ENCODE measurements at regions not wholly inside any gene's neighbourhood (a gene's known extent, or its start where the extent isn't known, plus 50 kb on each side); places are given as distances from the start of the nearest gene placed in this dataset.

DNA sequence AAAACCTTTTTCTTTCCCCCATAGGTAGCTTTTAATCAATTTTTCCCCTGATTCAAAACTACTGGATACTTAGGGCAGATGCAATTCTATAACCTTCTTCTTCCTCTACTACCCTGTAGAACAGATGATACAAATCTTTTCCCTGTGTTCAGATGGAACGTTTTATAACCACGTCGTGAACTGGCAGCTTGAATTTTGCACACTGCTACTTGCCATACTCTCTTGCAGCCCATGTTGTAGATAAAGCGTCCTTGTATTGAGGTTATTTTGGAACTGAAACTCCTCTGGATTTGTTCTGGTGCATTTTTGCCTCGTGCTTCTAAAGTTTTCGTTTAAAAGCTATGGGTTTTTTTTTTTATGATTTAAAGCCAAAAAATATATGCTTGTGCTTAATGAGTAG, 440.2 kb downstream of the RFPL4B start:
- Histone ChIP-seq H3K9me3 (no peaks in the 10 kb centered on the region), H3K4me1 (no peaks in the 10 kb centered on the region), H3K27me3 (no peaks in the 10 kb centered on the region), H3K36me3 (no peaks in the 10 kb centered on the region), H3K27ac (no peak overlapping the region), H3K4me3 (no peak overlapping the region)
- intact Hi-C loops (cut with DNase I; ENCODE audit: low total_unique reads): no loop called here
- TF ChIP-seq, protein P1, sequence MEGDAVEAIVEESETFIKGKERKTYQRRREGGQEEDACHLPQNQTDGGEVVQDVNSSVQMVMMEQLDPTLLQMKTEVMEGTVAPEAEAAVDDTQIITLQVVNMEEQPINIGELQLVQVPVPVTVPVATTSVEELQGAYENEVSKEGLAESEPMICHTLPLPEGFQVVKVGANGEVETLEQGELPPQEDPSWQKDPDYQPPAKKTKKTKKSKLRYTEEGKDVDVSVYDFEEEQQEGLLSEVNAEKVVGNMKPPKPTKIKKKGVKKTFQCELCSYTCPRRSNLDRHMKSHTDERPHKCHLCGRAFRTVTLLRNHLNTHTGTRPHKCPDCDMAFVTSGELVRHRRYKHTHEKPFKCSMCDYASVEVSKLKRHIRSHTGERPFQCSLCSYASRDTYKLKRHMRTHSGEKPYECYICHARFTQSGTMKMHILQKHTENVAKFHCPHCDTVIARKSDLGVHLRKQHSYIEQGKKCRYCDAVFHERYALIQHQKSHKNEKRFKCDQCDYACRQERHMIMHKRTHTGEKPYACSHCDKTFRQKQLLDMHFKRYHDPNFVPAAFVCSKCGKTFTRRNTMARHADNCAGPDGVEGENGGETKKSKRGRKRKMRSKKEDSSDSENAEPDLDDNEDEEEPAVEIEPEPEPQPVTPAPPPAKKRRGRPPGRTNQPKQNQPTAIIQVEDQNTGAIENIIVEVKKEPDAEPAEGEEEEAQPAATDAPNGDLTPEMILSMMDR (IDR thresholded peaks at IDR 0.05): no peak
- no peak for TF ChIP-seq POLR2A (IDR thresholded peaks at IDR 0.05)
- no peak for DNase-seq

- no peaks in the 10 kb centered on the region for H3K36me3 ChIP-seq
- no peak overlapping the region for H3K27ac ChIP-seq
- H3K9me3 ChIP-seq: no peaks in the 10 kb centered on the region
- H3K27me3 ChIP-seq: no peaks in the 10 kb centered on the region
- DNase-seq: no peak
- no peak overlapping the region for H3K4me3 ChIP-seq
- no peak for TF ChIP-seq POLR2A (IDR thresholded peaks at IDR 0.05)
- TF ChIP-seq, protein P1 (IDR thresholded peaks at IDR 0.05): no peak
- intact Hi-C loops (cut with DNase I; ENCODE audit: low total_unique reads): no loop called here
- no peaks in the 10 kb centered on the region for H3K4me1 ChIP-seq
These were observed 448.2 kb downstream of the RFPL4B start for GRCh38 chr6:112795316-112795715.

- intact Hi-C loops (cut with DNase I; ENCODE audit: low total_unique reads): no loop called here
- Histone ChIP-seq H3K36me3 (no peaks in the 10 kb centered on the region), H3K27me3 (no peaks in the 10 kb centered on the region), H3K4me3 (no peak overlapping the region), H3K9me3 (no peaks in the 10 kb centered on the region), H3K4me1 (no peaks in the 10 kb centered on the region), H3K27ac (no peak overlapping the region)
- TF ChIP-seq, protein P1 (IDR thresholded peaks at IDR 0.05): no peak
- TF ChIP-seq POLR2A (IDR thresholded peaks at IDR 0.05): no peak
- DNase-seq: no peak
These were observed 449.6 kb downstream of the RFPL4B start for GRCh38 chr6:112796712-112797111.

DNA sequence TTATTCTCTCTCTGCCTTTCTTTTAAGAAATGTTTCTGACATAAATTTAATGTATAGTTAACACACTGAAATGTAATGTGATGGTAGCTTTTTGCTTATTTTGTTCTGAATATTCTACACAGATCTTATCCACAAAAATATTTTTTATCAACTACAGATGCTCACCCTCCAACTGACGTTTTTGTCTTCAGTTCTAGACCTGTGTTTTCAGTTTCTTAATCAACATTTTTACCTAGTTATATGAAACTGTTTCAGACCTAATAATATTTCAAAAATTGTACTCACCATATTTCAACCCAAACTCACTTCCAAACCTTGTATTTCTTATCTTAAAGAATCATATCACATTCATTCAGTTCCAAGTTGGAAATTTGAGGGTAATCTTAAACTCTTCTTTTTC, 452.8 kb downstream of the RFPL4B start:
- H3K27me3 ChIP-seq: no peaks in the 10 kb centered on the region
- no peaks in the 10 kb centered on the region for H3K9me3 ChIP-seq
- intact Hi-C loops (cut with DNase I; ENCODE audit: low total_unique reads): no loop called here

DNA sequence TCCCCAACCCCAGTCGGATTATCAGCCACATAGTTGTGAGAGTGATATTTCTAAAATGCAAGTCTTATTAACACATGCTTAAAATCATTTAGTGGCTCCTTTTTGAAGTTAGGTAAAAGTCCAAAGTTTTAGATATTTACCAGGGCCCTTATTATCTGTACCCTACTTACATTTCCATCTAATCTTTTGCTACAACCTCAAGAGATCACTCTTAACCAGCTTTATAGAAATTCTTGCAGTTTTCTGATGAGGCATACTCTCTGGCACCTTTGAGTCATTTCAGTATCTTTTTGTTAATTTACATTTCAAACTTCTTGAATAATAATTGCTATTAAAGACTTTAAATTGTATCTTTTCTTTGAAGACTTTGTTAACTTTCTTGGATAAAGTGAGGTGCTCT, 453.3 kb downstream of the RFPL4B start:
- Histone ChIP-seq H3K27ac (no peak overlapping the region), H3K9me3 (no peaks in the 10 kb centered on the region), H3K27me3 (no peaks in the 10 kb centered on the region), H3K36me3 (no peaks in the 10 kb centered on the region), H3K4me3 (no peak overlapping the region), H3K4me1 (no peaks in the 10 kb centered on the region)
- TF ChIP-seq POLR2A (IDR thresholded peaks at IDR 0.05): no peak
- TF ChIP-seq, protein P1 (IDR thresholded peaks at IDR 0.05): no peak
- intact Hi-C loops (cut with DNase I; ENCODE audit: low total_unique reads): no loop called here
- DNase-seq: no peak

More for the DNA sequence above, 452.8 kb downstream of the RFPL4B start:
- no peak for TF ChIP-seq POLR2A (IDR thresholded peaks at IDR 0.05)
- TF ChIP-seq, protein P1 (IDR thresholded peaks at IDR 0.05): no peak
- no peak overlapping the region for H3K4me3 ChIP-seq
- H3K36me3 ChIP-seq: no peaks in the 10 kb centered on the region
- no peak for DNase-seq
- H3K27ac ChIP-seq: no peak overlapping the region
- no peaks in the 10 kb centered on the region for H3K4me1 ChIP-seq
